ENCODE measurements at regions not wholly inside any gene's neighbourhood (a gene's known extent, or its start where the extent isn't known, plus 50 kb on each side); places are given as distances from the start of the nearest gene placed in this dataset.
A peak's percentile ranks its signal among the peaks of the same experiment; 100 is the strongest.

DNA sequence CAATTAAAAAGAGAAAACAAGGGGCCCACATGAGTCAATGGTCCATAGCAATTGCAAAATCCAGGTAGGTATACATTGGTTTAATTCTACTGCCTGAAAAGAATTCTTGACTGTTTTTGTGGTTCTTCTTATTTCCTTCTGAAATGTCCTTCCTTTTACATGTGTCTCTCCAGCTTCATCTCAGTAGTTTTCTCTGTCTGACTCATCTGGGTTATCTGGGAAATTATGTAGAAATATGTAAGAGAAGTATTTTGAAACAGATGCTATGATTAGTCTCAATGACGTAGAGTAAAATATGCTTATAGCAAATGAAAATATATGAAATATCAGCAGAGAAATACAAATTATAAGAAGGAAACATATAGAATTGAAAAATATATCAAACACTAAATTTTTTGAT is 953.2 kb downstream of the BRINP3 start:
- 0 to 97% (median 77%) methylated on average over 1 of the region's 1 CpG; no CpG with 5 or more reads in 1 of the 10 experiments for WGBS, 10 experiments
- in situ Hi-C loops (cut with MboI; ENCODE audit: low pct_unique_long_range_greater_than_20kb in 2 of 9, low sequenced_read_pairs in 9 of 9, unreplicated experiment in 9 of 9), result no loop called here

DNA sequence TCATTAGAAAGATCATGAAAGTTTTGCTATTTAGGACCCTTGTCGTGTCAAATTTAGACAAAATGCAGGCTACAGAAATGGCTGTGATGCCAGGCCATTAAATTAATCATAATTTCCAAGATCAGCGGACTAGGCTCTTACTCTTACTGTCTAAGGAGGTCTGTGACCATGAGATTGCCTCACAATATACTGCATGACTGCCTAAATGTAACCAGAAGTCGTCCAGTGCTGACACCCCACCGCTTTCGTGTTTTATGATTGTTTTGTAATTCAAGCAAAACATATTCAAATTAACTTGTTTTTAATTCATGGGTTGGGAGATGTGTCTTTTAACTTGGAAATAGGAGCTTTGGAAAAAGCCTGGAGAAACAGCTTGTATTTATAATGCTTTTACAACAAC is 947.5 kb downstream of the BRINP3 start:
- in situ Hi-C loops (cut with MboI; ENCODE audit: low pct_unique_long_range_greater_than_20kb in 2 of 9, low sequenced_read_pairs in 9 of 9, unreplicated experiment in 9 of 9), result no loop called here
- WGBS, 10 experiments, result 0 to 80% (median 53%) methylated on average over 1 to 5 of the region's 5 CpGs
- peak in 2 of 8 experiments; percentile 42 to 54 for ATAC-seq (replicated peaks in 6 of 8)
- no peak overlapping the region for H3K4me3 ChIP-seq
- H3K4me1 ChIP-seq (replicated peaks in 1 of 2), result peaks cover 0 to 4% of the 10 kb centered on the region in 2 donors
- H3K27ac ChIP-seq, result no peak overlapping the region

More for the DNA sequence above, 953.2 kb downstream of the BRINP3 start:
- H3K4me3 ChIP-seq, result no peak overlapping the region
- H3K4me1 ChIP-seq (replicated peaks in 1 of 2), result peaks cover 0 to 12% of the 10 kb centered on the region in 2 donors
- ATAC-seq (replicated peaks in 6 of 8), result no peak
- no peak overlapping the region for H3K27ac ChIP-seq

DNA sequence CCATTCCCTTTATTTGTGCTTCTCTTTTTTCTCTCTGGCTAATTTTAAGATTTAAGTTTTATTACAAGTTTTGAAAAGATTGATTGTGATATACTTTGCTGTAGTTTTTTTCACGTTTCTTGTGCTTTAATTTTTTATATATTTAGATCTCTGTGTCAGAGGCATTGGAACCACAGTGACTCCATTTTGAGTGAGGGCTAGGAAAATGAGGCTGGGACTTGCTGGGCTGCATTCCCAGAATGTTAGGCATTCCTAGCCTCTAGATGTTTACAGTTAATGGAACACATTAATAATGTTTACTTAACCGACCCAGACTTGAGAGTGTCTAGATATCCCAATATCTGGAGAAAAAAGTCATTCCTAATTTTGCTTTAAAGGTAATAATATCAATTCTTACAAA is 939.4 kb downstream of the BRINP3 start:
- H3K4me3 ChIP-seq, result no peak overlapping the region
- 0 to 100% (median 83%) methylated on average over 2 of the region's 2 CpGs for WGBS, 10 experiments

GRCh38 chr1:189550498-189550897 is 927.2 kb downstream of the BRINP3 start:
- in situ Hi-C loops (cut with MboI; ENCODE audit: low pct_unique_long_range_greater_than_20kb in 2 of 9, low sequenced_read_pairs in 9 of 9, unreplicated experiment in 9 of 9), result no loop called here
- H3K27ac ChIP-seq, result no peak overlapping the region
- no peak overlapping the region for H3K4me3 ChIP-seq
- no peak for ATAC-seq (replicated peaks in 6 of 8)
- H3K4me1 ChIP-seq (replicated peaks in 1 of 2), result no peaks in the 10 kb centered on the region

More for the DNA sequence above, 939.4 kb downstream of the BRINP3 start:
- Histone ChIP-seq H3K27ac (no peak overlapping the region), H3K4me1 (replicated peaks in 1 of 2) (no peaks in the 10 kb centered on the region)
- no peak for ATAC-seq (replicated peaks in 6 of 8)
- in situ Hi-C loops (cut with MboI; ENCODE audit: low pct_unique_long_range_greater_than_20kb in 2 of 9, low sequenced_read_pairs in 9 of 9, unreplicated experiment in 9 of 9), result no loop called here

- in situ Hi-C loops (cut with MboI; ENCODE audit: low pct_unique_long_range_greater_than_20kb in 2 of 9, low sequenced_read_pairs in 9 of 9, unreplicated experiment in 9 of 9), result no loop called here
- no peak overlapping the region for H3K4me3 ChIP-seq
- no peak overlapping the region for H3K27ac ChIP-seq
- 15 to 100% (median 91%) methylated on average over 3 to 4 of the region's 4 CpGs for WGBS, 10 experiments
- ATAC-seq (replicated peaks in 6 of 8), result no peak
- H3K4me1 ChIP-seq (replicated peaks in 1 of 2), result no peaks in the 10 kb centered on the region
Observed at GRCh38 chr1:189563784-189564183, 913.9 kb downstream of the BRINP3 start.

- H3K27ac ChIP-seq, result no peak overlapping the region
- in situ Hi-C loops (cut with MboI; ENCODE audit: low pct_unique_long_range_greater_than_20kb in 2 of 9, low sequenced_read_pairs in 9 of 9, unreplicated experiment in 9 of 9), result no loop called here
- 0 to 100% (median 81%) methylated on average over 1 of the region's 1 CpG for WGBS, 10 experiments
Observed at GRCh38 chr1:189567890-189568289, 909.8 kb downstream of the BRINP3 start.

DNA sequence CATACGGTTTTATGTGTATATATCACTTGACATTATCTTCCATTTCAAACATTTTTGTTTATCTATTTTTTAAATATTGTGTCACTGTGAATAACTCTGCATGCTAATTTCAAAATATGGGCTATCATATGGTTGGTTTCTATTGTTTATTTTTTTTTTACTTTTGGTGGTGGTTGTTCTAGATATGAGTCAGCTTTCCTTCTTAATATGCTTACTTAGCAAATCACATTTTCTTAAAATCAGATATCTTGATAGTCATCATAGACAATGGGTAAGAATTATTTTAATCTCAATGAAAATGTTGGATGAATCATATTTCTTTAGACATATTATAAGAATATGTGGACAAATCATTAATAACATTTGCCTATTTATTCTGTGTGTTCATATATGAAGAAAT is 881.5 kb downstream of the BRINP3 start:
- in situ Hi-C loops (cut with MboI; ENCODE audit: low pct_unique_long_range_greater_than_20kb in 2 of 9, low sequenced_read_pairs in 9 of 9, unreplicated experiment in 9 of 9), result no loop called here

More at GRCh38 chr1:189567890-189568289, 909.8 kb downstream of the BRINP3 start:
- H3K4me1 ChIP-seq (replicated peaks in 1 of 2), result no peaks in the 10 kb centered on the region
- ATAC-seq (replicated peaks in 6 of 8), result no peak
- H3K4me3 ChIP-seq, result no peak overlapping the region

DNA sequence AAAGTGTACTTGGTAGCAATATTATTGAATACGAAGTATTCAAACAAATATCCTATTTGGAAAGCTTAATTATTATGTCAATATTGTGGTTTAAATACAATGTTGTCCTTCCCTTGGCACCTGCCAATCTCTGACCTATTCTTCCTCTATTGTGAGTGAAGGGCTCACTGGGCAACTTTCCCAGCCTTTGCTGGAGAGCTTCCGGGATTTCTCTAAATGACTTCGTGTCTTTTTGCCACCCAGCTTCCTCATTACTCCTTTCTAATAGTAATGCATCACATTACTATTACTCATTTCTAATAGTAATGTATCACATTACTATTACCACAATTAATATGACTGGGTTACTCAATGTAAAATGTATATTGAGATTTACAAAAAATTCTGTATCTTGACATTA is 880.6 kb downstream of the BRINP3 start:
- Histone ChIP-seq H3K27ac (no peak overlapping the region), H3K4me3 (no peak overlapping the region), H3K4me1 (replicated peaks in 1 of 2) (no peaks in the 10 kb centered on the region)
- no peak for ATAC-seq (replicated peaks in 6 of 8)
- in situ Hi-C loops (cut with MboI; ENCODE audit: low pct_unique_long_range_greater_than_20kb in 2 of 9, low sequenced_read_pairs in 9 of 9, unreplicated experiment in 9 of 9), result no loop called here
- WGBS, 10 experiments, result 5 to 100% (median 68%) methylated on average over 1 to 3 of the region's 3 CpGs

More for the DNA sequence above, 881.5 kb downstream of the BRINP3 start:
- Histone ChIP-seq H3K4me1 (replicated peaks in 1 of 2) (no peaks in the 10 kb centered on the region), H3K4me3 (no peak overlapping the region), H3K27ac (no peak overlapping the region)
- ATAC-seq (replicated peaks in 6 of 8), result no peak
- WGBS, 10 experiments, result 0 to 100% (median 83%) methylated on average over 1 of the region's 1 CpG

DNA sequence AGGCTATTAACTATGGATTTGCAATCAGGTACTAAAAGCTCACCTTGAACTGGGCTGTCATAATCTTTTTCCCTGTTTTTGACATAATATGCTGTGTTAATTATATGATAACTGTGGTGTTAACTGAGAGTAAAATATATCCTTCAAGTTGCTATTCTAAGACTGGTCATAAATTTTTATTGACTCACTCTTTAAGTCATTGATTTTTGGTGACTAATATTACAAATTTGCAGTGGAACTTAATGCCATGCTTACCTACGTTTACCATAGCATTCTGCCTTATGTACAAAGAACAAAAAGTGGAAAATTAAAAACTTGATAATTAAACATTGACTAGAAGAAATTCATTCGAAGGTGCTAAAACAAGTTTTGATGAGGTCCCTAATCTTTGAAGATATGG is 872.4 kb downstream of the BRINP3 start:
- Histone ChIP-seq H3K4me1 (replicated peaks in 1 of 2) (peaks cover 4 to 6% of the 10 kb centered on the region in 2 donors), H3K27ac (no peak overlapping the region), H3K4me3 (no peak overlapping the region)
- peak in 1 of 8 experiments; percentile 45 for ATAC-seq (replicated peaks in 6 of 8)
- in situ Hi-C loops (cut with MboI; ENCODE audit: low pct_unique_long_range_greater_than_20kb in 2 of 9, low sequenced_read_pairs in 9 of 9, unreplicated experiment in 9 of 9), result no loop called here
- WGBS, 10 experiments, result 0 to 100% (median 65%) methylated on average over 1 to 2 of the region's 2 CpGs

GRCh38 chr1:189606047-189606446 is 871.6 kb downstream of the BRINP3 start:
- Histone ChIP-seq H3K4me1 (replicated peaks in 1 of 2) (peaks cover 4 to 6% of the 10 kb centered on the region in 2 donors), H3K4me3 (no peak overlapping the region), H3K27ac (no peak overlapping the region)
- ATAC-seq (replicated peaks in 6 of 8), result no peak
- in situ Hi-C loops (cut with MboI; ENCODE audit: low pct_unique_long_range_greater_than_20kb in 2 of 9, low sequenced_read_pairs in 9 of 9, unreplicated experiment in 9 of 9), result no loop called here
- 11 to 97% (median 73%) methylated on average over 3 to 6 of the region's 6 CpGs for WGBS, 10 experiments

DNA sequence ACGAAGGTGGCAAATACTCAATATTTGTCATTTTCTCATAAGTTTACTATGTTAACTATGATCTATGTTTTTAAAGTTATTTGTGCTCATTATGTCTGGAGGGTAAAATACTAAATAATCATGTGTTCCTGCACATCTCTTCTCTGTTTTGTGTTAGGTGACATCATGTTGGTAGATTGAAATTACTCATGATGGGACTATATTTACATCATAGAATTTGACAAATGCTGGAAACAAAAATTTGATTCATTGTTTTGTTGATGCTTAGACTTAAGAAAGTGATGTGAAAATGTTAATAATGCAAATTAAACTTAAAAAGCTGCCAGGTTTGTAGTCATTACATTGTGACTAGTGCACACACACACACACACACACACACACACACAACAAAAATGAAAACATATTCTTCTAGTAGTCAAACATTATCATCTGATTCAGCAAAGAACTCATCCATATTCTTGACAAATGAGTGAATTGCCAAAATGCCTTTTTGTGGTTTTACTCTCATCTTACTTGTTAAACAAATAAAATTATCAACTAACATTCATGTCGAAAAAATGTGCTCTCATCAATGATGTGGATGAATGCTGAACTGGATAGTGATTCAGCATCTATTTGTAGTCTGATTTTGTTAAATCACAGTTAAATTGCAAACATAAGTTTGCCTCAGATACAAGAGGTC is 870.7 kb downstream of the BRINP3 start:
- no peak overlapping the region for H3K27ac ChIP-seq
- WGBS, 10 experiments, result 0 to 94% (median 45%) methylated on average over 1 to 2 of the region's 2 CpGs
- peaks cover 4 to 6% of the 10 kb centered on the region in 2 donors for H3K4me1 ChIP-seq (replicated peaks in 1 of 2)
- no peak overlapping the region for H3K4me3 ChIP-seq
- in situ Hi-C loops (cut with MboI; ENCODE audit: low pct_unique_long_range_greater_than_20kb in 2 of 9, low sequenced_read_pairs in 9 of 9, unreplicated experiment in 9 of 9), result no loop called here
- ATAC-seq (replicated peaks in 6 of 8), result no peak

GRCh38 chr1:189607477-189608096 is 870.1 kb downstream of the BRINP3 start:
- in situ Hi-C loops (cut with MboI; ENCODE audit: low pct_unique_long_range_greater_than_20kb in 2 of 9, low sequenced_read_pairs in 9 of 9, unreplicated experiment in 9 of 9), result no loop called here
- 0 to 100% (median 87%) methylated on average over 1 of the region's 1 CpG; no CpG with 5 or more reads in 3 of the 10 experiments for WGBS, 10 experiments
- Histone ChIP-seq H3K4me1 (replicated peaks in 1 of 2) (peaks cover 4 to 6% of the 10 kb centered on the region in 2 donors), H3K4me3 (no peak overlapping the region), H3K27ac (no peak overlapping the region)
- no peak for ATAC-seq (replicated peaks in 6 of 8)

GRCh38 chr1:189609167-189609566 is 868.5 kb downstream of the BRINP3 start:
- Histone ChIP-seq H3K27ac (no peak overlapping the region), H3K4me3 (no peak overlapping the region), H3K4me1 (replicated peaks in 1 of 2) (peaks cover 4 to 6% of the 10 kb centered on the region in 2 donors)
- WGBS, 10 experiments, result 0 to 64% (median 21%) methylated on average over 1 to 2 of the region's 2 CpGs; no CpG with 5 or more reads in 2 of the 10 experiments
- in situ Hi-C loops (cut with MboI; ENCODE audit: low pct_unique_long_range_greater_than_20kb in 2 of 9, low sequenced_read_pairs in 9 of 9, unreplicated experiment in 9 of 9), result no loop called here
- ATAC-seq (replicated peaks in 6 of 8), result peak in 3 of 8 experiments; percentile 72 to 87 (median 76)

GRCh38 chr1:189616893-189617292 is 860.8 kb downstream of the BRINP3 start:
- 7 to 83% (median 56%) methylated on average over 2 to 5 of the region's 5 CpGs; no CpG with 5 or more reads in 3 of the 10 experiments for WGBS, 10 experiments
- no peak overlapping the region for H3K4me3 ChIP-seq
- ATAC-seq (replicated peaks in 6 of 8), result peak in 2 of 8 experiments; percentile 16 to 67
- no peak overlapping the region for H3K27ac ChIP-seq
- no peaks in the 10 kb centered on the region for H3K4me1 ChIP-seq (replicated peaks in 1 of 2)
- in situ Hi-C loops (cut with MboI; ENCODE audit: low pct_unique_long_range_greater_than_20kb in 2 of 9, low sequenced_read_pairs in 9 of 9, unreplicated experiment in 9 of 9), result no loop called here

Data from motor neuron (in vitro differentiated cells).